ENCODE measurements at regions not wholly inside any gene's neighbourhood (a gene's known extent, or its start where the extent isn't known, plus 50 kb on each side); places are given as distances from the start of the nearest gene placed in this dataset.

- TF ChIP-seq EZH2 (IDR thresholded peaks at IDR 0.05; ENCODE audit: insufficient read depth, poor library complexity, severe bottlenecking) (no peak), EZH2phosphoT487 (IDR thresholded peaks at IDR 0.05; ENCODE audit: insufficient read depth, low read depth) (no peak)
Measured at GRCh38 chr12:112627851-112628250, 163.7 kb upstream of the RPH3A start.
